Activated T-helper 9 cell treated with anti-CD3 and anti-CD28 coated beads, Interleukin-2, amount 50 U/mL, for 16 hours (primary cell): ENCODE measurements at regions not wholly inside any gene's neighbourhood (a gene's known extent, or its start where the extent isn't known, plus 50 kb on each side); places are given as distances from the start of the nearest gene placed in this dataset.

Experiments
- DNase-seq: peaks from one replicate; pipeline ENCODE4 v3.0.0-alpha.2; 2020; ENCODE audit warnings: low read depth

GRCh38 chr13:39858794-39859193 lies 203.3 kb downstream of the COG6 start:
- no peak for DNase-seq

GRCh38 chr13:39859898-39860297 lies 204.4 kb downstream of the COG6 start:
- no peak for DNase-seq

GRCh38 chr13:39862900-39863299 lies 207.4 kb downstream of the COG6 start:
- DNase-seq: no peak

GRCh38 chr13:39864221-39864620 lies 208.8 kb downstream of the COG6 start:
- DNase-seq: no peak

GRCh38 chr13:39866722-39867121 lies 211.3 kb downstream of the COG6 start:
- no peak for DNase-seq

GRCh38 chr13:39867807-39868206 lies 212.3 kb downstream of the COG6 start:
- DNase-seq: no peak

- DNase-seq: no peak
Measured at GRCh38 chr13:39870197-39870747, 214.8 kb downstream of the COG6 start.

- DNase-seq: no peak
Measured at GRCh38 chr13:39874331-39875053, 219.0 kb downstream of the COG6 start.

- no peak for DNase-seq
Measured at GRCh38 chr13:39875111-39875987, 219.9 kb downstream of the COG6 start.

- no peak for DNase-seq
Measured at GRCh38 chr13:39876258-39876657, 220.8 kb downstream of the COG6 start.

GRCh38 chr13:39877134-39877533 lies 221.7 kb downstream of the COG6 start:
- no peak for DNase-seq

- DNase-seq: no peak
Measured at GRCh38 chr13:39879286-39880035, 224.0 kb downstream of the COG6 start.

- DNase-seq: no peak
Measured at GRCh38 chr13:39881383-39881782, 225.9 kb downstream of the COG6 start.

- no peak for DNase-seq
Measured at GRCh38 chr13:39881887-39882286, 226.4 kb downstream of the COG6 start.

- DNase-seq: no peak
Measured at GRCh38 chr13:39884166-39884565, 228.7 kb downstream of the COG6 start.

- DNase-seq: no peak
Measured at GRCh38 chr13:39886336-39886735, 230.9 kb downstream of the COG6 start.

- no peak for DNase-seq
Measured at GRCh38 chr13:39887387-39887786, 231.9 kb downstream of the COG6 start.

- no peak for DNase-seq
Measured at GRCh38 chr13:39888865-39889810, 233.7 kb downstream of the COG6 start.

- no peak for DNase-seq
Measured at GRCh38 chr13:39890537-39890936, 235.1 kb downstream of the COG6 start.

- no peak for DNase-seq
Measured at GRCh38 chr13:39892721-39893685, 237.5 kb downstream of the COG6 start.
